Non-pigmented ciliary epithelial cell (primary cell): ENCODE measurements at regions not wholly inside any gene's neighbourhood (a gene's known extent, or its start where the extent isn't known, plus 50 kb on each side); places are given as distances from the start of the nearest gene placed in this dataset.
A peak's percentile ranks its signal among the peaks of the same experiment; 100 is the strongest.
"Not testable (repeated sequence)": the region's sequence is repeated elsewhere in the genome, so short reads cannot be mapped to it uniquely, and the experiment has no call there.

Experiments used
- DNase-seq: peaks from one replicate; pipeline ENCODE4 v3.0.0-alpha.2; 2010; ENCODE audit warnings: low read depth

- no peak for DNase-seq
These were observed 95.2 kb upstream of the PCED1B start for GRCh38 chr12:46983959-46984841.

GRCh38 chr12:46985816-46986215 is 93.6 kb upstream of the PCED1B start:
- DNase-seq = no peak

- DNase-seq = not testable (repeated sequence)
These were observed 91.3 kb upstream of the PCED1B start for GRCh38 chr12:46988122-46988521.

GRCh38 chr12:46990211-46990610 is 89.2 kb upstream of the PCED1B start:
- no peak for DNase-seq

- DNase-seq = not testable (repeated sequence)
These were observed 87.4 kb upstream of the PCED1B start for GRCh38 chr12:46992051-46992450.

GRCh38 chr12:46998811-46999368 is 80.5 kb upstream of the PCED1B start:
- DNase-seq = peak; percentile 81

GRCh38 chr12:47004634-47005033 is 74.8 kb upstream of the PCED1B start:
- no peak for DNase-seq

- no peak for DNase-seq
These were observed 72.4 kb upstream of the PCED1B start for GRCh38 chr12:47007048-47007447.

GRCh38 chr12:47012552-47012951 is 66.9 kb upstream of the PCED1B start:
- no peak for DNase-seq

- DNase-seq = peak; percentile 91
These were observed 64.9 kb upstream of the PCED1B start for GRCh38 chr12:47014474-47014873.

GRCh38 chr12:47015381-47015780 is 64.0 kb upstream of the PCED1B start:
- no peak for DNase-seq

- no peak for DNase-seq
These were observed 62.2 kb upstream of the PCED1B start for GRCh38 chr12:47017041-47017713.

GRCh38 chr12:47017901-47018475 is 61.4 kb upstream of the PCED1B start:
- DNase-seq = no peak

- DNase-seq = no peak
These were observed 59.1 kb upstream of the PCED1B start for GRCh38 chr12:47020211-47020821.

- DNase-seq = peak; percentile 91
These were observed 58.1 kb upstream of the PCED1B start for GRCh38 chr12:47021298-47021697.

GRCh38 chr12:47022296-47022695 is 57.1 kb upstream of the PCED1B start:
- peak; percentile 58 for DNase-seq

- no peak for DNase-seq
These were observed 56.1 kb upstream of the PCED1B start for GRCh38 chr12:47023311-47023710.

GRCh38 chr12:47023953-47024352 is 55.5 kb upstream of the PCED1B start:
- DNase-seq = no peak

GRCh38 chr12:47024463-47024862 is 55.0 kb upstream of the PCED1B start:
- DNase-seq = no peak

- no peak for DNase-seq
These were observed 54.1 kb upstream of the PCED1B start for GRCh38 chr12:47025349-47025748.

- no peak for DNase-seq
These were observed 53.6 kb upstream of the PCED1B start for GRCh38 chr12:47025798-47026197.

GRCh38 chr12:47026291-47026690 is 53.1 kb upstream of the PCED1B start:
- DNase-seq = no peak
